ENCODE measurements at regions not wholly inside any gene's neighbourhood (a gene's known extent, or its start where the extent isn't known, plus 50 kb on each side); places are given as distances from the start of the nearest gene placed in this dataset.

GRCh38 chr1:103373991-103374390, 151.5 kb upstream of the RNPC3 start (continued):
- TF ChIP-seq SP1 (IDR thresholded peaks at IDR 0.05; ENCODE audit: low read depth, low read length) (no peak), E2F4 (IDR thresholded peaks at IDR 0.05; ENCODE audit: low read depth, low read length) (no peak), TCF3 (IDR thresholded peaks at IDR 0.05; ENCODE audit: borderline replicate concordance, insufficient read depth, low read depth, low read length) (no peak), RBBP5 (conservative IDR thresholded peaks at IDR 0.05) (no peak)

GRCh38 chr1:103372866-103373265, 152.6 kb upstream of the RNPC3 start:
- Histone ChIP-seq H3K36me3 (ENCODE audit: control insufficient read depth in 2 of 2, insufficient read depth in 2 of 2, low read length in 1 of 2) (no peaks in the 10 kb centered on the region), H3K4me3 (no peak overlapping the region), H3K9me3 (replicated peaks; ENCODE audit: control insufficient read depth, insufficient read depth, low read length) (no peaks in the 10 kb centered on the region), H2AFZ (ENCODE audit: control insufficient read depth, low read depth, low read length) (no peak overlapping the region), H3K79me2 (ENCODE audit: control insufficient read depth, insufficient read depth, low read length) (no peaks in the 10 kb centered on the region), H4K20me1 (ENCODE audit: control insufficient read depth, insufficient read depth) (no peaks in the 10 kb centered on the region), H3K27me3 (replicated peaks in 1 of 2; ENCODE audit: control insufficient read depth in 2 of 2, insufficient read depth in 2 of 2, low read length in 1 of 2) (no peaks in the 10 kb centered on the region), H3K4me1 (ENCODE audit: control insufficient read depth, insufficient read depth, low read length) (no peaks in the 10 kb centered on the region), H3K27ac (ENCODE audit: control insufficient read depth, insufficient read depth) (no peak overlapping the region), H3K9ac (ENCODE audit: control insufficient read depth, insufficient read depth, low read length) (no peak overlapping the region), H3K4me2 (ENCODE audit: control insufficient read depth, insufficient read depth) (no peak overlapping the region)
- TF ChIP-seq EP300 (IDR thresholded peaks at IDR 0.05; ENCODE audit: borderline replicate concordance in 1 of 2, control insufficient read depth in 1 of 2, low read depth in 2 of 2, low read length in 2 of 2) (no peak), CREM (IDR thresholded peaks at IDR 0.05; ENCODE audit: low read depth) (no peak), NFXL1 (IDR thresholded peaks at IDR 0.05; ENCODE audit: borderline replicate concordance) (no peak), PAX8 (IDR thresholded peaks at IDR 0.05) (no peak), NR2C2 (IDR thresholded peaks at IDR 0.05; ENCODE audit: borderline replicate concordance, control insufficient read depth, insufficient read length, low read depth) (no peak), NR2C1 (IDR thresholded peaks at IDR 0.05) (no peak), EGR1 (IDR thresholded peaks at IDR 0.05; ENCODE audit: borderline replicate concordance in 1 of 2, low read depth in 2 of 2, low read length in 2 of 2) (no peak), SREBF1 (IDR thresholded peaks at IDR 0.05; ENCODE audit: low read length) (no peak), ZNF217 (IDR thresholded peaks at IDR 0.05) (no peak), NKRF (conservative IDR thresholded peaks at IDR 0.05) (no peak), KLF5 (IDR thresholded peaks at IDR 0.05; ENCODE audit: partially characterized antibody) (no peak), NFYA (IDR thresholded peaks at IDR 0.05; ENCODE audit: borderline replicate concordance, low read depth, low read length) (no peak), POU2F2 (IDR thresholded peaks at IDR 0.05; ENCODE audit: borderline replicate concordance, low read depth, low read length) (no peak)
- CTCF ChIA-PET, result no interaction called here
- intact Hi-C loops (cut with micrococcal nuclease; ENCODE audit: unreplicated experiment), result no loop called here
- RAD21 ChIA-PET (ENCODE audit: unreplicated experiment), result no interaction called here
- no peak for ATAC-seq
- FAIRE-seq, result no peak
- SMC1A ChIA-PET (ENCODE audit: uncharacterized antibody, unreplicated experiment), result interaction anchor here (0.7 to 1.6 kb wide), 2 partner anchors 11 to 63 kb away, joined by 3 to 4 read pairs; no protein-coding TSS in a partner anchor
- DNase-seq (ENCODE audit: low read depth, low spot score), result no peak
- in situ Hi-C loops (cut with MboI), result no loop called here
- no TSS peak for BruUV-seq (replicated peaks)
- POLR2A ChIA-PET, result no interaction called here
